Epidermal melanocyte (primary cell): ENCODE measurements at regions not wholly inside any gene's neighbourhood (a gene's known extent, or its start where the extent isn't known, plus 50 kb on each side); places are given as distances from the start of the nearest gene placed in this dataset.
"Not testable (repeated sequence)": the region's sequence is repeated elsewhere in the genome, so short reads cannot be mapped to it uniquely, and the experiment has no call there.

ENCODE experiments used
- DNase-seq: peaks from one replicate; pipeline ENCODE4 v3.0.0; 2011; ENCODE audit warnings: low spot score; ENCODE audit not compliant: insufficient read length

DNA sequence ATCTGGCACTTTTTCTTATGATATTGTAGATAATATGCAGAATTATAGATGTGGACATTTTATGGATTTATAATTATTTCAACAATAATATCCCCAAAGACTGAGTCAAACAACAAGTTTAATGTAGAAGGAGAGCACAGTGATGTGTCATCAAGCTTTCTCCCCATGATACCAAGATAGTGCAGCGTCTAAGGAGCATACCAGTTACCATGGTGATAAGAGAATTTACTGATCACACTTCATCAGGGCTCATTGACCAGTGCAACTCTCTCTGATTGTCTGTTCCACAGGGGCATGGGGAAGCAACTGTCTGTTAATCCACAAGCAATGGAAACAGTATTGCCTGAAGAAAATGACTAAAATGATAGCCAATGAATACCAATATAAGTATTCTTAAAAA lies 209.6 kb upstream of the DPYD start:
- no peak for DNase-seq

- no peak for DNase-seq
Observed at GRCh38 chr1:98129491-98129890, 208.7 kb upstream of the DPYD start.

DNA sequence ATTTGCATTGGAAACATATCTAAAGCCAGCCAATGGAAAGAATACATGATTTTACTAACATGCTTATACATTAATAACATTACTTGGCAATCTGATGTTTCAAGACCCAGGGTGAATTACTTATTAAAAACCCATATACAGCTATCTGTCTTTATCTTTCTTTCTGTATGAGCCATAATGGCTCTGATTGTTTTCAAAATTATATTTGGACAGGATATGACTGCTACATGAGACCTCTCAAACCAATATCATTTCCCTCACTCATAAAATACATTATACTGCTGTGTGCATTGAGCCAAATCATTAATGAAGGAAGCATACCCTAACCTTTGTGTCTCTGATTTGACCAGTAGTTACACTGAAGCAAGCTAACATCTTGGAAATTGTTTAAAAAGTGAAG lies 205.9 kb upstream of the DPYD start:
- DNase-seq, result no peak

GRCh38 chr1:98121646-98122045 lies 200.8 kb upstream of the DPYD start:
- no peak for DNase-seq

- DNase-seq, result no peak
Observed at GRCh38 chr1:98119796-98120195, 199.0 kb upstream of the DPYD start.

GRCh38 chr1:98113811-98114210 lies 193.0 kb upstream of the DPYD start:
- no peak for DNase-seq

DNA sequence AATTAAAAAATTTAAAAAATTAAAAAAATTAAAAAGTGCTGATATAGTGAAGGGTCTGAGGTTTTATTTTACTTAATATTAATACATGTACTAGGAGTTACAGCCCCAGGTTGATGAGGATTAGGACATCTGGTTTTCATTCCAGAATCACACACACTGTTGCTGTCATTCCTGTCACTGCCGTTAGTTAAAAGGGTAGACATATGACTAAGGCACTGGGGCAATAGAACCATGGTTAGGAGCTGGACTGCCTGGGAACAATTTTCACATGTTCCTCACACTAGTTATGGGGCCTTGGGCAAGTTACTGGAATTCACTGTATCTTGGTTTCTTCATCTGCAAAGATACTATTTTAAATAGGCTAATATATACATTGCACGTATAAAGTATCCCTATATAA lies 191.8 kb upstream of the DPYD start:
- no peak for DNase-seq

DNA sequence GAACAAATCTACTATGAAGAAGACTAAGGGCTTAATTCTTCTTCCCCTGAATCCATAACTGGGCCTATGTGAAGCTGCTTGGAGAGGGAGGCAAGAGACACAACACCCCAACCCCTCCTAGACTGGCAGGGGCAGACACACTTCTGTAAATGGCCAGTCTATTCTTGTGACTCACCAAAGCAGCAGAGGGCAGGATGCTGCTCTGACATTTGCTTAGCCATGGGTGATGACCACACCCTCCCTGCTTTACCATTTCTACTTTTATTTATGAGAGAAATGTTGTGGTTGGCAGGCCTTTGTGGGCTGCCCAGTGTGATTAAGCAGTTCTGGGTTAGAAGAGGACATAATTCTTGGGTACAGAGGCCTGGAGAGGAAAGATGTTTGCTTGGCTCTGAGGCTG lies 189.8 kb upstream of the DPYD start:
- no peak for DNase-seq

DNA sequence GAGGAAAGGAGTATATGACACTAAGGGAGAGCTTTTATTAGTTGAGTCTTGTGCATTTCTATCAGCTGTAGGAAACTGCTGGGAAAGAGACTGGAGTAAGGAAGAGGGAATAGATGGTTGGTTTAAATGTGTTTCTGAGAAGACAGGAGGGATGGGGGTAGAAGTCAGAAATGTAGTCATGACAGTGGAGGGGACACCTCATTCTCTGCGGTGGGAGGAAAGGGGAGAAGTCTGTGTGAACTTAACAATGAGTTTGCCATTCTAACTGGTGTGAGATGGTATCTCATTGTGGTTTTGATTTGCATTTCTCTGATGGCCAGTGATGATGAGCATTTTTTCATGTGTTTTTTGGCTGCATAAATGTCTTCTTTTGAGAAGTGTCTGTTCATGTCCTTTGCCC lies 187.5 kb upstream of the DPYD start:
- DNase-seq, result not testable (repeated sequence)

GRCh38 chr1:98107256-98107655 lies 186.4 kb upstream of the DPYD start:
- DNase-seq, result no peak

DNA sequence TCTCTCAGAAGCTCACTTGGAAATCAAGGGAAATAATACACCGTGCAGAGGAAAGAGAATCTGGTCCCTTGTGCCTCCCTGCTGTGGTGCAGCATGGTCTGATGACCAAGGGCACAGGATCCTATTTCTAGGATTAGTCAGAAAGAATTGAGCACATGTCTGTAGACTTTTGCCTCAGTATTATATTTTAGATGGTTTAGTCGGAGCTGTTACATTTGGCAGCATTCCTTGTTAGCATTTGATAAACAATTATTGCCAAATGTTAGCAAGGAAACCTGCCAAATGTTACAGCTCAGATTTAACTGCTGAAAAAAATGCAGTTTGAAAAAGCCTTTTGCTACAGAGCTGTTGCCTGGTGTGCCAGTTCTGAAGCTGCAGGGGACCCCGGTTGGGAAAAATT lies 183.5 kb upstream of the DPYD start:
- DNase-seq, result no peak

GRCh38 chr1:98103617-98104285 lies 182.9 kb upstream of the DPYD start:
- no peak for DNase-seq

GRCh38 chr1:98102345-98103030 lies 181.7 kb upstream of the DPYD start:
- DNase-seq, result no peak

GRCh38 chr1:98101364-98101763 lies 180.5 kb upstream of the DPYD start:
- no peak for DNase-seq

DNA sequence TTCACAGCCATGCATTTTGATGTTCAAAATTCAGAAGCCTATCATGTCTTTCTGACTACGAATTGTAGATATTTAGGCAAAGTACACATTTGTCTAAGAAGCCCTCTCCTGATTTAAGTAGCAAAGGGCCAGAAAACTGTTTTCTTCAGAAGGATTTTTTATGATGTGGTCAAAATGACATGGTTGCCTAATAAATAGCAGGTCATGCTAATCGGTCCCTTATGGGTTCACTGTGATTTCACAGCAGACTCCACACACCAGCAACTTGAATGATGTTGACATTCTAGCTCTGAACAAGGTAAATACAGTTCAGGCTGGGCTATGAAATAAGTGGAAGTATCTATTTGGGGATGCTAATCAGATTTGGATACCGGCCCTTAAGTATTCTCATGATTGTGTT lies 178.7 kb upstream of the DPYD start:
- DNase-seq, result no peak

DNA sequence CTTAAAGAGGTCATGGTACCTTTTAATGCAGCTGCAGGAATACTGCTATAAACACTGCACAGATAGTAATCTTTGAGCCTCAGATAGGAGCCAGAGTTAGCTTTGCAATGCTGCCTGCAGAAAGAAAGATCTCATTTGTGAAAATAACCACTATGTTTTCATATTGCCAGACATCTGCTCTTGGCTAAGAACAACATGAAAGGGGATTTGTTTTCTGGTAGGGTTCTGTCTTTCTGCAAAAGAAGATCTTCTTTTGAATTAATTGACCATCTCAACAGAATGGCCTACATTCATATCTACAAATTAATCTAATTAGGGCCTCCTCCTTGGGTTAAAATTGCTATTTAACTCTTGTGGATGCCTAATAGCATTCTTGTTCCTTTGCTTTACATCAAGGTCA lies 177.6 kb upstream of the DPYD start:
- no peak for DNase-seq

- no peak for DNase-seq
Observed at GRCh38 chr1:98090351-98090750, 169.5 kb upstream of the DPYD start.

GRCh38 chr1:98088381-98088780 lies 167.5 kb upstream of the DPYD start:
- DNase-seq, result no peak

- no peak for DNase-seq
Observed at GRCh38 chr1:98086796-98087441, 166.1 kb upstream of the DPYD start.

DNA sequence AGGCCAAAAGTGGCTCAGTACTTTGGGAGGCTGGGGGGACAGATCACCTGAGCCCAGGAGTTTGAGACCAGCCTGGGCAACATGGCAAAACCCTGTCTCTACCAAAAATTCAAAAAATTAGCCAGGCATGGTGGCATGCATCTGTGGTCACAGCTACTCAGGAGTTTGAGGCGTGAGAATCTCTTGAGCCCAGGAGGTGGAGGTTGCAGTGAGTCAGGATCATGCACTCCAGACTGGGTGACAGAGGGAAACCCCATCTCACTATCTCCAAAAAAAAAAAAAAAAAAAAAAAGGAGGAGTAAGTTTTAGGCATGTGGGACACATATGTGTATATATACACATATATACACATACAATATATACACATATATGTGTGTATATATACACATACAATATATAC lies 165.3 kb upstream of the DPYD start:
- DNase-seq, result no peak

GRCh38 chr1:98084188-98084587 lies 163.4 kb upstream of the DPYD start:
- no peak for DNase-seq

DNA sequence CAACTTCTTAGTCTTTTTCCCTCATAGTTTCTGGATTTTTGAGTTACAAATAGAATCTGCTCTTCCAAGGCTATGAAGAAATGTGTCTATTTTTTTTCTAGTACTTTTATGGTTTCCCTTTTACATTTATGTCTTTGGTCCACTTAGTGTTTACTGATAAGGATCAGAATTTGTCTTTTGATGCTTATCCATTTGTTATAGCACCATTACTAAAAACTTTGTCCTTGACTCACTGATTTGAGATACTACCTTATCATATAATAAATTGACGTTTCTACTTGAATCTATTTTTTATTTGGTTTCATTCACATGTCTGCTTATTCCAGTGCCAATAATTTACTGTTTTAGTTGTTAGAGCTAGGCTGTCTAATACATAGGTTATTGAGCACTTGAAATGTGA lies 161.1 kb upstream of the DPYD start:
- DNase-seq, result no peak

GRCh38 chr1:98078596-98078995 lies 157.8 kb upstream of the DPYD start:
- DNase-seq, result no peak
